Esophagus squamous epithelium (tissue), 5 donors: ENCODE measurements at regions not wholly inside any gene's neighbourhood (a gene's known extent, or its start where the extent isn't known, plus 50 kb on each side); places are given as distances from the start of the nearest gene placed in this dataset.

ENCODE experiments used
- DNase-seq: peaks from one replicate; lab custom pipeline; 2025; lab: John Stamatoyannopoulos, UW
- H3K27ac ChIP-seq, 4 donors: fragments of 200-600 bp; sonication (generic); one replicate each; pipeline ENCODE4 v1.5.1; 2016 to 2019; ENCODE audit warnings: mild to moderate bottlenecking in 1 of 4
- H3K27me3 ChIP-seq, 4 donors: fragments of 200-600 bp; sonication (generic); 1 replicate in 3 of 4; 2 replicates in 1 of 4; pipeline versions ENCODE4 v1.5.1 to v1.6.0; 2017 to 2021; ENCODE audit warnings: antibody characterized with exemption in 1 of 4
- H3K36me3 ChIP-seq, 3 donors: fragments of 200-600 bp; sonication (generic); one replicate each; pipeline ENCODE4 v1.5.1; 2016 to 2019
- H3K4me1 ChIP-seq, 3 donors: fragments of 200-600 bp; sonication (generic); one replicate each; pipeline ENCODE4 v1.5.1; 2017 to 2019
- H3K4me3 ChIP-seq, 4 donors: fragments of 200-600 bp; sonication (generic); 1 replicate in 3 of 4; 2 replicates in 1 of 4; pipeline ENCODE4 v1.5.1; 2016 to 2019; ENCODE audit warnings: mild to moderate bottlenecking in 2 of 4, moderate library complexity in 1 of 4
- H3K9me3 ChIP-seq, 3 donors: fragments of 200-600 bp; sonication (generic); one replicate each; pipeline ENCODE4 v1.5.1; 2016 to 2019
- POLR2A ChIP-seq, 4 donors: fragments of 450-650 bp; IDR thresholded peaks; one replicate each; pipeline ENCODE4 v1.6.1; 2017; ENCODE audit warnings: antibody characterized with exemption in 4 of 4, mild to moderate bottlenecking in 4 of 4, moderate library complexity in 3 of 4
- WGBS, 2 donors: methylation state at CpG; one replicate each; pipeline ENCODE4 v1.1.5; 2018; 5-methylcytosine and 5-hydroxymethylcytosine counted together
- intact Hi-C: fragments of 100-400 bp; cut with DNase I; formaldehyde crosslinking; loops from one replicate; pipeline ENCODE4 v1.15.0; 2022
- TF ChIP-seq, protein P1 (sequence below), 6 experiments: fragments of 450-650 bp in 4 of 6; fragments of 200-600 bp in 2 of 6; sonication (generic) in 2 of 6; IDR thresholded peaks; one replicate each; pipeline ENCODE4 v1.5.1; 2016 to 2019; ENCODE audit warnings: antibody characterized with exemption in 6 of 6, mild to moderate bottlenecking in 4 of 6, moderate library complexity in 4 of 6
- donor health status: DM: yes; HTN: yes; CAD: no.

DNA sequence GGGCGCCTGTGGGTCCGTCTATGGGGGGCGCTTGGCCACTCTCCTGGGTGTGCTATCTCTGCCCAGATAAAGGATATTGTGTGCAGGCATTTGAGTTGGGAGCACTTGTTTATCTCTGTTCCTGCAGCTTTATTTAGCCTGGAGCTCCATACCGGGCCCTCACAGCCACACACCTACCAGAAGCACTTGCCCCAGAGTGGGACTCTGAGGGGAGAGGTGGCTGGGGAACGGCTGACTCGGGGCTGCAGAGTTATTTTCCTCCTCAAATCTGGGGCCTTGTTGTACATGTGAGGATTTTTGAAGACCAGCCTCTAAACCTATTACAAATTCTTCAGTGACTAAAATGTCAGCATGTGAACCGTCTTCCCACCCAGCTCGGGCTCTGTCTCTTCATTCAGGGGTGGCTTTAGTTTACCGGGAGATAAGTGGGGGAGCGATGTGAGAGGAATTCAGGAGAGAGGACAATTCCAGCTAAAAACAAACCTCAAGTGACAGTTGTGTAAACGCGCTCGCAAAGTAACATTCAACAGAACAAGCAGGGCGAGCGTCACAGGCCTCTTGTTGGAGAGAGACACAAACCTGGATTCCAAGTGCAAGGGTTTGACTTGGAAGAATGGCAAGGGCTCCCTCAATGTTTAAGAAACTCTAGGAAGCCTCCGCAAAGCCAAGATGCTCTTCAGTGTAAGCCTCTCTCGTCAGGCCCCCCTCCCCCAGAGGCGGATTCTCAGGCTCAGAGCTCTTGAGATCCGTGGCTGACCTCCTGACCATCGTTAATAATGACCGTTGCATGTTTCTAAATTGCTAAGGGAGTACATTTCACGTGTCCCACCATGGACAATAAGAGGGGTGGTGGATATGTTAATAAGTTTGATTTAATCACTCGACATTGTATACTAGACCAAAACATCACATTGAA, 548.9 kb downstream of the QKI start:
- intact Hi-C loops, result no loop called here
- WGBS, 2 donors, result 80 to 89% methylated on average over 17 to 20 of the region's 23 CpGs
- Histone ChIP-seq H3K4me1 (peaks cover 0 to 6% (median 0%) of the 10 kb centered on the region in 3 donors), H3K27me3 (no peaks in the 10 kb centered on the region), H3K27ac (no peak overlapping the region), H3K4me3 (no peak overlapping the region), H3K36me3 (no peaks in the 10 kb centered on the region), H3K9me3 (no peaks in the 10 kb centered on the region)
- TF ChIP-seq POLR2A (IDR thresholded peaks at IDR 0.05), result no peak
- TF ChIP-seq, protein P1, sequence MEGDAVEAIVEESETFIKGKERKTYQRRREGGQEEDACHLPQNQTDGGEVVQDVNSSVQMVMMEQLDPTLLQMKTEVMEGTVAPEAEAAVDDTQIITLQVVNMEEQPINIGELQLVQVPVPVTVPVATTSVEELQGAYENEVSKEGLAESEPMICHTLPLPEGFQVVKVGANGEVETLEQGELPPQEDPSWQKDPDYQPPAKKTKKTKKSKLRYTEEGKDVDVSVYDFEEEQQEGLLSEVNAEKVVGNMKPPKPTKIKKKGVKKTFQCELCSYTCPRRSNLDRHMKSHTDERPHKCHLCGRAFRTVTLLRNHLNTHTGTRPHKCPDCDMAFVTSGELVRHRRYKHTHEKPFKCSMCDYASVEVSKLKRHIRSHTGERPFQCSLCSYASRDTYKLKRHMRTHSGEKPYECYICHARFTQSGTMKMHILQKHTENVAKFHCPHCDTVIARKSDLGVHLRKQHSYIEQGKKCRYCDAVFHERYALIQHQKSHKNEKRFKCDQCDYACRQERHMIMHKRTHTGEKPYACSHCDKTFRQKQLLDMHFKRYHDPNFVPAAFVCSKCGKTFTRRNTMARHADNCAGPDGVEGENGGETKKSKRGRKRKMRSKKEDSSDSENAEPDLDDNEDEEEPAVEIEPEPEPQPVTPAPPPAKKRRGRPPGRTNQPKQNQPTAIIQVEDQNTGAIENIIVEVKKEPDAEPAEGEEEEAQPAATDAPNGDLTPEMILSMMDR (IDR thresholded peaks at IDR 0.05), result no peak
- no peak for DNase-seq

- Histone ChIP-seq H3K36me3 (no peaks in the 10 kb centered on the region), H3K9me3 (no peaks in the 10 kb centered on the region), H3K27me3 (no peaks in the 10 kb centered on the region), H3K4me1 (peaks cover 0 to 6% (median 0%) of the 10 kb centered on the region in 3 donors), H3K4me3 (no peak overlapping the region), H3K27ac (no peak overlapping the region)
- no peak for DNase-seq
- WGBS, 2 donors, result 83 to 87% methylated on average over 8 to 13 of the region's 13 CpGs
- TF ChIP-seq POLR2A (IDR thresholded peaks at IDR 0.05), result no peak
- TF ChIP-seq, protein P1 (IDR thresholded peaks at IDR 0.05), result no peak
- intact Hi-C loops, result no loop called here
Measured at GRCh38 chr6:163962627-163963117, 548.2 kb downstream of the QKI start.

GRCh38 chr6:163960128-163960527, 545.6 kb downstream of the QKI start:
- no peak for TF ChIP-seq POLR2A (IDR thresholded peaks at IDR 0.05)
- TF ChIP-seq, protein P1 (IDR thresholded peaks at IDR 0.05), result no peak
- Histone ChIP-seq H3K27me3 (no peaks in the 10 kb centered on the region), H3K27ac (no peak overlapping the region), H3K4me3 (no peak overlapping the region), H3K4me1 (peaks cover 0 to 10% (median 0%) of the 10 kb centered on the region in 3 donors), H3K36me3 (no peaks in the 10 kb centered on the region), H3K9me3 (no peaks in the 10 kb centered on the region)
- WGBS, 2 donors, result 72 to 76% methylated on average over 9 to 10 of the region's 10 CpGs
- intact Hi-C loops, result no loop called here
- DNase-seq, result no peak

- H3K27ac ChIP-seq, result no peak overlapping the region
- H3K9me3 ChIP-seq, result no peaks in the 10 kb centered on the region
- no peaks in the 10 kb centered on the region for H3K27me3 ChIP-seq
- peaks cover 0 to 10% (median 0%) of the 10 kb centered on the region in 3 donors for H3K4me1 ChIP-seq
- H3K4me3 ChIP-seq, result no peak overlapping the region
- no peaks in the 10 kb centered on the region for H3K36me3 ChIP-seq
- DNase-seq, result no peak
- 48 to 50% methylated on average over 3 of the region's 3 CpGs for WGBS, 2 donors
- TF ChIP-seq POLR2A (IDR thresholded peaks at IDR 0.05), result no peak
- intact Hi-C loops, result loop anchor here (10.0 kb wide), 1 partner anchor 524 kb away; no protein-coding TSS in a partner anchor
Measured at GRCh38 chr6:163958646-163959045, 544.1 kb downstream of the QKI start.

DNA sequence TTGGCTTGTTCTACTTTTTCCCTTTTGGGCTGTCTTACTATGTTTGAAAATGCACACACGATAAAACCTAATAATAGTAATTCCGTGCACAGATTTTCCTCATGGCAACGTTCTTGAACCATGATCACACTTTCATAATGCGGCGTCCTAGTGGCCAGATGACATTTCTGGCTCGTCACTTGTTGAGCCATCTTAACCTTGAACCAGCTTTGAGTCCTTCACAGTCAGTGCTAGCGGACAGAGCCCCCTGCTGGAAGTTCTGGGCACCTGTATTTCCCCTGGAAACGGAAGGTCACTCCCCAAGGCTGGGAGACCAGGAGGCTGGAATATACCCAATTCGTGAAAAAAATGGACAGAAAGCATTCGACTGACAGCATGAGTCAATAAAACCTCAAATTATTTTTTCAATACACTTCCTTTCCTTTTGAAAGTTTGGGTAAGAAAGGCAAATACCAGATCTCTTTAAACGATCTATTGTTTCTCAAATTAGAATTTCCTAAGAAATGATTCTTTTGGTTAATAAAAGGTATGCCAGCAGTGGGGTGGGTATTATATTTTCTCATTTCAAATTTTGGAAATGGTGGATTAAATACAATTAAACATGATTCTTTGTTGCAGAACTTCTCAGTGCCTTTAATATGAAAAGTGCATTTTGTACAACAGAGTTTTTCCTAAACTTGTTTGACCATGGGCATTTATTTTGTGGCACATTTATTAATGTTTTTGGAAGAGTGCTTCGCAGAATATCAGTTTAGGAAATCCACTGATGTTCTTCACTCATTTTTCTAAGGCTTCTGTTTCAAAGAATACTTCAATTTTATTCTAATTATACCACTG, 542.3 kb downstream of the QKI start:
- 16 to 17% methylated on average over 12 of the region's 12 CpGs for WGBS, 2 donors
- peak; percentile 18 for DNase-seq
- Histone ChIP-seq H3K4me1 (peaks cover 0 to 10% (median 0%) of the 10 kb centered on the region in 3 donors), H3K27ac (no peak overlapping the region), H3K4me3 (no peak overlapping the region), H3K27me3 (no peaks in the 10 kb centered on the region), H3K36me3 (no peaks in the 10 kb centered on the region), H3K9me3 (no peaks in the 10 kb centered on the region)
- no peak for TF ChIP-seq POLR2A (IDR thresholded peaks at IDR 0.05)
- TF ChIP-seq, protein P1 (IDR thresholded peaks at IDR 0.05), result peak; percentile 22 to 94 (median 90)
- intact Hi-C loops, result loop anchor here (10.0 kb wide), 1 partner anchor 522 kb away; no protein-coding TSS in a partner anchor
